Neural progenitor cell (in vitro differentiated cells): ENCODE measurements at regions not wholly inside any gene's neighbourhood (a gene's known extent, or its start where the extent isn't known, plus 50 kb on each side); places are given as distances from the start of the nearest gene placed in this dataset.

Experiments used
- CTCF ChIP-seq: fragments of 200-600 bp; sonication (generic); IDR thresholded peaks from 2 replicates; pipeline ENCODE4 v1.5.1; 2017; ENCODE audit warnings: antibody characterized with exemption, mild to moderate bottlenecking
- EZH2 ChIP-seq: fragments of 200-600 bp; sonication (generic); IDR thresholded peaks from 2 replicates; pipeline ENCODE4 v1.6.1; 2017; ENCODE audit warnings: antibody characterized with exemption, mild to moderate bottlenecking, moderate library complexity
- EZH2phosphoT487 ChIP-seq: fragments of 200-600 bp; sonication (generic); IDR thresholded peaks from 2 replicates; pipeline ENCODE4 v1.6.1; 2017; ENCODE audit warnings: antibody characterized with exemption

GRCh38 chr12:66779466-66779865, 100.6 kb upstream of the GRIP1 start:
- TF ChIP-seq CTCF (no peak), EZH2 (no peak), EZH2phosphoT487 (no peak)
